Kidney (tissue), 13 donors: ENCODE measurements at regions not wholly inside any gene's neighbourhood (a gene's known extent, or its start where the extent isn't known, plus 50 kb on each side); places are given as distances from the start of the nearest gene placed in this dataset.

Experiments
- DNase-seq, 5 donors: peaks; one replicate each; pipeline ENCODE4 v3.0.0-alpha.2; 2013 to 2020
- FAIRE-seq: peaks from 2 replicates; lab custom pipeline; 2012; peaks lifted over from hg19 to GRCh38; lab: Jason Lieb, UNC
- H3K27ac ChIP-seq, 2 donors: one replicate each; pipeline ENCODE4 v1.7.0; 2013; ENCODE audit warnings: low read depth in 2 of 2, low read length in 2 of 2, inconsistent platforms in 1 of 2
- H3K27me3 ChIP-seq: one replicate; pipeline ENCODE4 v1.7.1; 2013; ENCODE audit warnings: low read length, inconsistent platforms; ENCODE audit not compliant: control insufficient read depth, insufficient read depth
- H3K36me3 ChIP-seq, 3 donors: one replicate each; pipeline versions ENCODE4 v1.7.0 to v1.7.1; 2013; ENCODE audit warnings: low read length in 3 of 3, control low read depth in 1 of 3, inconsistent platforms in 1 of 3; ENCODE audit not compliant: insufficient read depth in 3 of 3, control insufficient read depth in 2 of 3
- H3K4me1 ChIP-seq, 3 donors: one replicate each; pipeline versions ENCODE4 v1.7.0 to v1.7.1; 2013; ENCODE audit warnings: low read length in 3 of 3, inconsistent platforms in 1 of 3, low read depth in 1 of 3; ENCODE audit not compliant: control insufficient read depth in 2 of 3, insufficient read depth in 2 of 3
- H3K4me3 ChIP-seq, 3 donors: one replicate each; pipeline versions ENCODE4 v1.7.0 to v1.8.1; 2013; ENCODE audit warnings: low read length in 3 of 3, control low read depth in 1 of 3, inconsistent platforms in 1 of 3
- H3K9ac ChIP-seq, 3 donors: one replicate each; pipeline versions ENCODE4 v1.7.0 to v1.7.1; 2013; ENCODE audit warnings: low read length in 3 of 3, control low read depth in 1 of 3, inconsistent platforms in 1 of 3
- H3K9me3 ChIP-seq, 3 donors: one replicate each; pipeline versions ENCODE4 v1.7.0 to v1.7.1; 2013; ENCODE audit warnings: low read length in 3 of 3, control low read depth in 1 of 3, inconsistent platforms in 1 of 3; ENCODE audit not compliant: control insufficient read depth in 2 of 3, insufficient read depth in 1 of 3
- intact Hi-C: fragments of 100-400 bp; cut with DNase I; formaldehyde crosslinking; loops from one replicate; pipeline ENCODE4 v1.11.1; 2022
- TF ChIP-seq, protein P1 (sequence below): IDR thresholded peaks from 3 replicates; pipeline ENCODE4 v1.5.1; 2012; ENCODE audit warnings: mild to moderate bottlenecking, moderate library complexity, borderline replicate concordance; ENCODE audit not compliant: insufficient read depth; ENCODE audit errors: extremely low read depth
- donor health status: control.
- donor health status: control.
- donor health status: control.
- donor health status: control.
- donor health status: control.
- donor health status: DM: yes; HTN: yes; CAD: no.
- donor health status: Normal renal cell carcinoma (clear cell type).

DNA sequence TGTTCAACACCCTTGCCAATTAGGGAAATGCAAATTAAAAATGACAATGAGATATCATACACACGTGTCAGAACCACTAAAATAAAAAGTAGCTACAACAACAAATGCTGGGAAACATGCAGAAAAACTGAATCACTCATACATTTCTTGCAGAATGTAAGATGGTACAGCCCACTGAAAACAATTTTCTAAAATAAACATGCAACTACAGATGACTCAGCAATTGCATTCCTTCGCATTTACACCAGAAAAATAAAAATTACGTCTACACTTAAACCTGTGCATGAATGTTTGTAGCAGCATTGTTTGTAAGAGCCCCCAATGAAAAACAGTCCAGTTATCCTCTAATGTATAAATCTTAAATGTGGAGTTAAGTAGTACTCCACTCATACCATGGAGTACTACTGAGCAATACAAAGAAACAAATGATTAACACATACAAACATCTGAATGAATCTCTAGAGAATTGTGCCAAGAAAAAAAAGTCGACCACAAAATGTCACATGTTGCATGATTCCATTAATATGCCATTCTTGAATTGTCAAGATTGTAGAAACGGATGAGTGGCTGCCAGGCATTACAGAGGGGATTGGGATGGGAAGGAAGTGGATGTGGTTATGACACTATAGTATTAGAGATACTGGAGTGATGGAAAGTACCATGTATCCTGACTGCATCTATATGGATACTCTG lies 134.6 kb upstream of the NPSR1 start:
- intact Hi-C loops = no loop called here
- DNase-seq (no peak), FAIRE-seq (no peak)
- peaks cover 0 to 2% (median 0%) of the 10 kb centered on the region in 3 donors for H3K9me3 ChIP-seq
- no peak overlapping the region for H3K27ac ChIP-seq
- H3K4me3 ChIP-seq = no peak overlapping the region
- H3K36me3 ChIP-seq = no peaks in the 10 kb centered on the region
- H3K9ac ChIP-seq = no peak overlapping the region
- no peaks in the 10 kb centered on the region for H3K27me3 ChIP-seq
- TF ChIP-seq, protein P1, sequence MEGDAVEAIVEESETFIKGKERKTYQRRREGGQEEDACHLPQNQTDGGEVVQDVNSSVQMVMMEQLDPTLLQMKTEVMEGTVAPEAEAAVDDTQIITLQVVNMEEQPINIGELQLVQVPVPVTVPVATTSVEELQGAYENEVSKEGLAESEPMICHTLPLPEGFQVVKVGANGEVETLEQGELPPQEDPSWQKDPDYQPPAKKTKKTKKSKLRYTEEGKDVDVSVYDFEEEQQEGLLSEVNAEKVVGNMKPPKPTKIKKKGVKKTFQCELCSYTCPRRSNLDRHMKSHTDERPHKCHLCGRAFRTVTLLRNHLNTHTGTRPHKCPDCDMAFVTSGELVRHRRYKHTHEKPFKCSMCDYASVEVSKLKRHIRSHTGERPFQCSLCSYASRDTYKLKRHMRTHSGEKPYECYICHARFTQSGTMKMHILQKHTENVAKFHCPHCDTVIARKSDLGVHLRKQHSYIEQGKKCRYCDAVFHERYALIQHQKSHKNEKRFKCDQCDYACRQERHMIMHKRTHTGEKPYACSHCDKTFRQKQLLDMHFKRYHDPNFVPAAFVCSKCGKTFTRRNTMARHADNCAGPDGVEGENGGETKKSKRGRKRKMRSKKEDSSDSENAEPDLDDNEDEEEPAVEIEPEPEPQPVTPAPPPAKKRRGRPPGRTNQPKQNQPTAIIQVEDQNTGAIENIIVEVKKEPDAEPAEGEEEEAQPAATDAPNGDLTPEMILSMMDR = no peak
- no peaks in the 10 kb centered on the region for H3K4me1 ChIP-seq

- H3K4me1 ChIP-seq = no peaks in the 10 kb centered on the region
- no peak overlapping the region for H3K27ac ChIP-seq
- intact Hi-C loops = no loop called here
- H3K9ac ChIP-seq = no peak overlapping the region
- FAIRE-seq (no peak), DNase-seq (no peak)
- no peaks in the 10 kb centered on the region for H3K36me3 ChIP-seq
- no peak overlapping the region for H3K4me3 ChIP-seq
- no peaks in the 10 kb centered on the region for H3K27me3 ChIP-seq
- TF ChIP-seq, protein P1 = no peak
- peaks cover 0 to 3% (median 0%) of the 10 kb centered on the region in 3 donors for H3K9me3 ChIP-seq
These were observed 127.8 kb upstream of the NPSR1 start for GRCh38 chr7:34530259-34530658.

- FAIRE-seq = no peak
- no peak overlapping the region for H3K9ac ChIP-seq
- no peaks in the 10 kb centered on the region for H3K36me3 ChIP-seq
- no peak for DNase-seq
- H3K27ac ChIP-seq = no peak overlapping the region
- H3K27me3 ChIP-seq = no peaks in the 10 kb centered on the region
- H3K9me3 ChIP-seq = peaks cover 0 to 8% (median 0%) of the 10 kb centered on the region in 3 donors
- TF ChIP-seq, protein P1 = no peak
- intact Hi-C loops = no loop called here
- no peak overlapping the region for H3K4me3 ChIP-seq
- H3K4me1 ChIP-seq = no peaks in the 10 kb centered on the region
These were observed 119.0 kb upstream of the NPSR1 start for GRCh38 chr7:34539003-34539402.
